Uterus (tissue), 2 donors: ENCODE measurements at regions not wholly inside any gene's neighbourhood (a gene's known extent, or its start where the extent isn't known, plus 50 kb on each side); places are given as distances from the start of the nearest gene placed in this dataset.

Source experiments
- POLR2A ChIP-seq, 2 donors: fragments of 450-650 bp; IDR thresholded peaks; one replicate each; pipeline ENCODE4 v1.6.1; 2016; ENCODE audit warnings: antibody characterized with exemption in 2 of 2, mild to moderate bottlenecking in 1 of 2, moderate library complexity in 1 of 2
- TF ChIP-seq, protein P1 (sequence below), 4 experiments: fragments of 200-600 bp in 2 of 4; fragments of 450-650 bp in 2 of 4; sonication (generic) in 2 of 4; IDR thresholded peaks; one replicate each; pipeline ENCODE4 v1.5.1; 2016 to 2019; ENCODE audit warnings: antibody characterized with exemption in 4 of 4, mild to moderate bottlenecking in 2 of 4, moderate library complexity in 1 of 4

GRCh38 chr18:78396077-78396476 is 583.5 kb upstream of the SALL3 start:
- TF ChIP-seq, protein P1, sequence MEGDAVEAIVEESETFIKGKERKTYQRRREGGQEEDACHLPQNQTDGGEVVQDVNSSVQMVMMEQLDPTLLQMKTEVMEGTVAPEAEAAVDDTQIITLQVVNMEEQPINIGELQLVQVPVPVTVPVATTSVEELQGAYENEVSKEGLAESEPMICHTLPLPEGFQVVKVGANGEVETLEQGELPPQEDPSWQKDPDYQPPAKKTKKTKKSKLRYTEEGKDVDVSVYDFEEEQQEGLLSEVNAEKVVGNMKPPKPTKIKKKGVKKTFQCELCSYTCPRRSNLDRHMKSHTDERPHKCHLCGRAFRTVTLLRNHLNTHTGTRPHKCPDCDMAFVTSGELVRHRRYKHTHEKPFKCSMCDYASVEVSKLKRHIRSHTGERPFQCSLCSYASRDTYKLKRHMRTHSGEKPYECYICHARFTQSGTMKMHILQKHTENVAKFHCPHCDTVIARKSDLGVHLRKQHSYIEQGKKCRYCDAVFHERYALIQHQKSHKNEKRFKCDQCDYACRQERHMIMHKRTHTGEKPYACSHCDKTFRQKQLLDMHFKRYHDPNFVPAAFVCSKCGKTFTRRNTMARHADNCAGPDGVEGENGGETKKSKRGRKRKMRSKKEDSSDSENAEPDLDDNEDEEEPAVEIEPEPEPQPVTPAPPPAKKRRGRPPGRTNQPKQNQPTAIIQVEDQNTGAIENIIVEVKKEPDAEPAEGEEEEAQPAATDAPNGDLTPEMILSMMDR (IDR thresholded peaks at IDR 0.05): no peak
- TF ChIP-seq POLR2A (IDR thresholded peaks at IDR 0.05): no peak
